Stimulated activated CD8-positive, alpha-beta memory T cell treated with anti-CD3 and anti-CD28 coated beads, Interleukin-15, amount 100 ng/mL, for 24 hours (primary cell): ENCODE measurements at regions not wholly inside any gene's neighbourhood (a gene's known extent, or its start where the extent isn't known, plus 50 kb on each side); places are given as distances from the start of the nearest gene placed in this dataset.

Source experiments
- DNase-seq: peaks from one replicate; pipeline ENCODE4 v3.0.0-alpha.2; 2020; ENCODE audit warnings: low read depth

GRCh38 chr3:67790043-67790442, 135.6 kb upstream of the SUCLG2 start:
- peak; percentile 19 for DNase-seq

DNA sequence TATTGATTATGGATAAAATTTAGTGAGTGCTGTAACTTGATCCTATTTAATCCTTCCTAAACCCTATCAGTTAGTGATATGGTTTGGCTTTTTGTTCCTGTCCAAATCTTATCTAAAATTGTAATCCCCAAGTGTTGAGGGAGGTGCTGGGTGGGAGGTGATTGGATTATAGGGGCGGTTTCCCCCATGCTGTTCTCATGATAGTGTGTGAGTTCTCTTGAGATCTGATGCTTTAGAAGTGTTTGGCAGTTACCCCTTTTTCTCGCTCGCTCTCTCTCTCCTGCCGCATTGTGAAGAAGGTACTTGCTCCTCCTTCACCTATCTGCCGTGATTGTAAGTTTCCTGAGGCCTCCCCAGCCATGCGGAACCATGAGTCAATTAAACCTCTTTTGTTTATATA, 134.0 kb upstream of the SUCLG2 start:
- DNase-seq = no peak

DNA sequence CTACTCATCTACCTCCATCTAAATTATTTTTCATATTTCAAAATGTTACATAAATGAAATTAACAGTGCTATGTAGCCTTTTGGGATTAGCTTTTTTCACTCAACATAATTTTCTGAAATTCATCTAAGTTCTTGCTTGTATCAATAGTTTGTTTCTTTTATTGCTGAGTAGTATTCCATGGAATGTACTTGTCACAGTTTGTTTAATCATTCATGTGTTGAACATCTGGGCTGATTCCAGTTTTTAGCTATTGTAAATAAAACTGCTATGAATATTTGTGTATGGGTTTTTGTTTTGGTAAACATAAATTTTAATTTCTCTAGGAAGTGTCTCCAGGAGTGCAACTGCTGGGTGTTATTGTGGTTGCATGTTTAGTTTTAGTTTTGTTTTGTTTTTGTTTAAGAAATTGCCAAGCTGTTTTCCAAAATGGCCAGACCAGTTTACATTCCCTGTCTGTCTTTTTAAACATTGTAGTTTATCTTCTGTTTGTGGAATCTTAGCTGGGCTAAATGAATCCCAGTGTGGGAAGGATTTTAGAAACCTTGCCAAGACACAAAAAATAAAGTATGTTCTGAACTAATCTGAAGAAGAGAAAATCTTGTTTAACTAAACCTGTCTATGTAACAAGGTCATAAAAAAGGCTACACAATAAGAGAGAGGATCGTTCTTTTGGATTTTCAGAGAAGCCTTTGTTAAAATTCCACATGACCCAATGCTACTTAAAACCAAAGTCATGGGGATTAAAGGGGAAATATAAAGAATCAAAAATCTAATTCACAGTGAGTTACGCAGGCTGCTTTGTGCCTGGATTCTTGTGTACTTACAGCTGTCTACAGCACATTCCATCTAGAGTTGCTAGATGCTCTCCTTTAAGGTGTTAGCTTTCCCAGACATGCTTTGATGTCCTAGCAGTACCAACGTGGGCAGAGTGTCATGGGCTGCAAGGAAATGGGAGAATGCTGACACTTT, 129.2 kb upstream of the SUCLG2 start:
- no peak for DNase-seq

GRCh38 chr3:67781871-67782270, 127.5 kb upstream of the SUCLG2 start:
- no peak for DNase-seq

GRCh38 chr3:67781218-67781617, 126.8 kb upstream of the SUCLG2 start:
- DNase-seq = no peak

- no peak for DNase-seq
Measured at GRCh38 chr3:67774676-67775075, 120.3 kb upstream of the SUCLG2 start.

GRCh38 chr3:67765575-67765974, 111.2 kb upstream of the SUCLG2 start:
- no peak for DNase-seq

- DNase-seq = no peak
Measured at GRCh38 chr3:67745296-67745695, 90.9 kb upstream of the SUCLG2 start.

DNA sequence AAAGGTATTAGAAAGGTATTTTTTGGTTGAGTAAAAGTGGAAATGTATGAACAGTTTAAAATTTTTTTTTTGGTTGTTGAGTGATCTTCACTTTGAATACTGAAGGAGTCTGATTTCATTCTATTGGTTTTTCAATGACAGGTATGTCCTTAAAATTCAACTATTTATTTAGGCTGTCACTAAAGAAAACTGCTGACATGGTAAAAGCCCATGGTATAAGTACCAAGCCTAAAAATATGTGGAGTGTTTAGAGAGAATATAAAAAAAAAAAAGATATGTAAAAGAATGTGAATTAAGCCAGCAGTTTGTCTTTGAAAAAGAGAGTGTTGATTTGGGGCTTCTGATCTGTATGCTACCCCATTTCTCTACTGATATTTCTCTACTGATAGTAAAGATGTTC, 90.3 kb upstream of the SUCLG2 start:
- no peak for DNase-seq

DNA sequence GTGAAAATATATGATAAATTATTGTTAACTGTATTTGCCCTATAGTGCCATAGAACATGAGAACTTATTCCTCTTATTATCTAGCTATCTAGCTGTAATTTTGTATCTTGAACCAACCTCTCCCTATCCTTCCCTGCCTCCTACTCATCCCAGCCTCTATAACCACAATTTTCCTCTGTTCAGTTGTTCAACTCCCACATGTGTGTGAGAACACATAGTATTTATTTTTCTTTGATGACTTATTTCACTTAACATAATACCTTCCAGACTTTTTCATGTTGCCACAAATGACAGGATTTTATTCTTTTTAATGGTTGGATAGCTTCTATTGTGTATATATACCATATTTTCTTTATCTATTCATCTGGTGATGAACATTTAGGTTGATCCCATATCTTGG, 85.4 kb upstream of the SUCLG2 start:
- DNase-seq = no peak

DNA sequence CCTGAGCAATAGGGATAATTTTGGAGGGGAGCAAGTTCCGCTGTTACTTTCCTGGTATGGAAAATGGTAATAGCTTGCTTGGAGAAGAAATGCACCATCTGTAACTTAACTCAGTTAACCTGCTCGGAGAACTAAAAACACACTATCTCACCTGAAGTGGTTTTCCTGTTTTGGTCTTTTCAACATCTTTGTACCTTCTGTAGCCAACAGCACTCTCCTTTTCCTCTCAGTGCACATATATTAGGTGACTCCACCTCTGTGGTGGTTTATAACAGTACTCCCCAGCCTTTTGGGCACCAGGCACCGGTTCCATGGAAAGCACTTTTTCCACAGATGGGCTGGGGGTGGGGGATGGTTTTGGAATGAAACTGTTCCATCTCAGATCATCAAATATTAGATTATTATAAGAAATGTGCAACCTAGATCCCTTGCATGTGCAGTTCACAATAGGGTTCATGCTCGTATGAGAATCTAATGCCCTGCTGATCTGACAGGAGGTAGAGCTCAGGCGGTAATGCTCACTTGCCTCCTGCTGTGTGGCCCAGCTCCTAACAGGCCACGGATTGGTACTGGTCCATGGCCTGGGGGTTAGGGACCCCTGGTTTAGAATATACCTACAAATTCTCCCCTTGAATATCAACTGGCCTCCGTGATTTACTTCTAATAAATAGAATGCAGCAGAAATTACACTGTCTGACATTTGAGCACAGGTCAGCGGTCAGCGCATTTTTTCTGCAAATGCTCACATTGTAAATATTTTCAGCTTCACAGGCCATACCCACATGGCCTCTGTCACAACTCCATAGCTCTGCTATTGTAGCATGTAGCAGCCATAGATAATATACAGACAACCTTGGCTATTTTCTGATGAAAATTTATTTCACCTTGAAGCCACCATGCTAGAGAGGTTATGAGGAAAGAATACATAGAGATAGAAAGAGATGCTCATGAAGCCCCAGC, 83.8 kb upstream of the SUCLG2 start:
- no peak for DNase-seq

DNA sequence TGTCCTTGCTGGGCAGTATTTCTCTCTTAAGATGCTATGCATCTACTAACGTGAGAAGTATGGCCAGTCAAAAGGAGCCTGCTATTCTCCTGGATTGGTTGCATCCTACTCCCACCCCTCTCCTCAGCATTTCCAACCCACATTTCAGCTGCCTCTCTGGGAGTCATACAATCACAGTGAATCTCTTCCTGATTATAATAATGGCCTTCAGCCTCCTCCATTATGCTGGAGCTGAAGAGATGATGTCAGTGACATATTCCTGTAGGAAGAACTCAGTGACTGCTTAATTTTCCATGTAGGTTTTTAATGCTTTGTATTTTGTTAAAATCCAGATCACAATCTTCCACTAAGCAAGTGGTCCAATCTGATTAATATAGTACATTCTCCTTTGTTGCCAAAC, 82.7 kb upstream of the SUCLG2 start:
- DNase-seq = no peak

GRCh38 chr3:67733269-67733950, 79.0 kb upstream of the SUCLG2 start:
- no peak for DNase-seq

GRCh38 chr3:67724434-67724833, 70.0 kb upstream of the SUCLG2 start:
- no peak for DNase-seq

- DNase-seq = no peak
Measured at GRCh38 chr3:67723863-67724262, 69.5 kb upstream of the SUCLG2 start.

DNA sequence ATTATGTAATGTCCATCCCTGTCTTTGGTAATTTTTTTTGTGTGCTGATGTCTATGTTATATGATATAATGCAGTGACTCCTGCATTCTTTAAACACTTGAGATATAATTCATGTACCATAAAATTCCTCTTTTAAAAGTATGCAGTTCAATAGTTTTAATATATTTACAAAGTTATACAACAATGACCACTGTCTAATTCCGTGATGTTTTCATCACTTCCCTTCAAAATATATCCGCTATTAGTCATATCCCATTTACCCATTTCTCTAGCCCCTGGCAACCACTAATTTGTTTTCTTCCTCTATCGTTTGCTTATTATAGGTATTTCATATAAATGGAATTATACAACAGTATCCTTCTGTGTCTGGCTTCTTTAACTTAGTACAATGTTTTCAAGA, 64.9 kb upstream of the SUCLG2 start:
- DNase-seq = no peak

DNA sequence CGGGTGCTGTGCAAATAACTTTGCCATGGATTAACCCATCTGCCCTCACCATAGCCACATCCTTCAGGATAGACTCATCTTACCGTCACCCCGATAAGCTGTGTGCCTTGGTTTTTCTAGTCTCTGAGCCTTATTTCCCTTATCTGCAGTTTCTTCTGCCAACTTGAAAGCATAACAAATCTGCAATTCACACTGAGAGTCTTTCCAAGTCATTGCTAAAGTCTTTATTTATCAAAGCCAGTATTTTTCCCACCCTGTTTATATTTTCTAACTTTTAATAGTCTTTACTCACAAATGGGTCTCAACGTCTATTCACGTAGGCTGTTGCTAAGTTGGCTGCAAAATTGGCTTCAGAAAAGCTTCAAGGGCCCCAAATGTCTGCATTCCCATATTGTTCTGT, 61.6 kb upstream of the SUCLG2 start:
- no peak for DNase-seq

DNA sequence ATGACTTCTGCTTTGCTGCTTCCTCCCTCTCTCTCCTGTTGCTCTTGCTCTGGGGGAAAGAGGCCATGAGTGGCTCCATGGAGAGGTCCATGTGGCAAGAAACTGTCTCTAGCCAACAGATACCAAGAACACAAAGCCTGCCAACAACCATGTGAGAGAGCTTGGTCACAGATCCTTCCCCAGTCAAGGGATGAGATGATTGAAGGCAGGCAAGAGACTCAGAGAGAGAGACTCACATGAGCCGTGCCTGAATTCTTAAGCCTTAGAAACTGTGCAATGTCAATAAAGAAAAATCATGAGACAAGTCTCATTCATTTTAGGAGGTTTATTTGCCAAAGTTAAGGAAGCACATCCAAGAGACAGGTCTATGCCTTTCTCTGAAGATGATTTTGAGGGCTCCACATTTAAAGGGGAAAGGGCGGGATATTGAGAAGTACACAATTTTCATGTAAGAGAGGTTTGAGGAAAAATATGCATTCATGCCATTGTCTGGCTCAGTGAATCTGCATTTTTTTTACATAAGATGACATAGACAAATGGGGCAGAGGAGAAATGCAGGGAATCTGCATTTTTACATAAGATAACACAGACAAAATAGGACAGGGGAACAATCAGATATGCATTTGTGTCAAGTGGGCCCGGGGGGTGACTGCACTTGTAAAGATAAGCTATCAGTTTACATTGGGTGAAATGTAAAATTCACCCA, 59.5 kb upstream of the SUCLG2 start:
- DNase-seq = no peak

DNA sequence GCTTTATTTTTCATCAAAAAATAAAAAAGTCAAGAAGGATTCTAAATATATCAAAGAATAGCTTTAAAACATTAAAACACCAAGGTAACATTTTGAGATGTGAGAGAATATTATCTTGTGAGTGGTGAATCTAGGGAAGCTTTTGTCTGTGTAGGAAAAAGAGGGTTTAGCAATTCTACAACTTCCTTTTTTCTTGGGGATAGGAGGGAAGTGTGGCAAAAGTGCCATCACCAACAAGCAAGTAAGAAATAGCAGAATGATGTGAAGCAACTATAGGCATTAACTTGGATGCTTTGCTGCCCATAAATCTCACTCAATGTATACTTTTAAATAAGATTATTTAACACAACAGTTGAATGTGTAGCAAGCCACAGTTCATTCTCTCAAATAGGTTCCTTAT, 57.8 kb upstream of the SUCLG2 start:
- DNase-seq = no peak

DNA sequence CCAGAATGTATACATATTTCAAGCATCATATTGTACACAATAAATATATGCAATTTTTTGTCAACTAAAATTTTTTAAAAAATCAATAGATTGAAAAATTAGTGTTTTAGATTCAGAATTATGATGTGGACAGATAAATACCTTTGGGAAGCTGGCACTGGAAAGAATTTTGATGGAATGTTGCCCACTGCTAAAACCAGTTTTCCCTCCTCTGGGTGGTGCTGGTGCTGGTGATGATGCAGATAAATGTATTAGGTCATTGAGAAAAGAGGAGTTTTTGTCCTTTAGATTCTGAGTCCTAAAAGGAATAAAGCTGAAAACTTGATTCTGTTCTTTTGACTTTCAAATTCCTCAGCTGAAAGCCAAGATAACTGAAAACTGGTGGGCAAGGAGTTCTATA, 56.0 kb upstream of the SUCLG2 start:
- no peak for DNase-seq

- DNase-seq = no peak
Measured at GRCh38 chr3:67706934-67707333, 52.5 kb upstream of the SUCLG2 start.

DNA sequence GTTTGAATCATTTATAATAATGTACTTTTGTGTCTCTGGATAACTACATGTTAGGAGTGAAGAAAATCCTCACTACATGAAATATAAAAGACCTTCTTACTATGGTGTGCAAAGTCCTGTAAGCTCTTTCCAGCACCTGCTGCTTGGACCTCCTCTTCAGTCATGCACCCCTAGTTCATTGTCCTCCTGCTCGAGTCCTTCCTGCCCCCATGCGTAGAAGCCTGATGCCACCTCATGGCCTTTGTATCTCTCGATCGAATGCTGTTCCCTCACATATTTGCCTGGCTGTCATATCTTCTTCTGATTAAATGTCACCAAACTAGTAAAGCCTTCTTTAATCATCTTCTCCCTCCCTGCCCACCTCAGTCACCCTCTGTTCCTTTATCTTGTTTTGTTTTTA, 49.9 kb upstream of the SUCLG2 start:
- no peak for DNase-seq
